Lung (tissue), 11 donors: ENCODE measurements at regions not wholly inside any gene's neighbourhood (a gene's known extent, or its start where the extent isn't known, plus 50 kb on each side); places are given as distances from the start of the nearest gene placed in this dataset.

ENCODE experiments used
- ATAC-seq: fragments of 200-7000 bp; cut with Tn5 transposase; one replicate; pipeline ENCODE4 v1.9.1; 2020; ENCODE audit warnings: moderate number of reproducible peaks; ENCODE audit not compliant: insufficient read depth, low FRiP score
- DNase-seq, 3 donors: peaks; one replicate each; pipeline ENCODE4 v3.0.0-alpha.2; 2013 to 2017
- H3K27ac ChIP-seq, 2 donors: one replicate each; pipeline ENCODE4 v1.5.1; 2013; ENCODE audit warnings: mild to moderate bottlenecking in 2 of 2, moderate library complexity in 2 of 2, control low read depth in 1 of 2, inconsistent platforms in 1 of 2, low read depth in 1 of 2, low read length in 1 of 2
- H3K27me3 ChIP-seq, 3 donors: one replicate each; pipeline ENCODE4 v1.5.1; 2013; ENCODE audit warnings: low read length in 2 of 3; ENCODE audit not compliant: control insufficient read depth in 3 of 3, insufficient read depth in 3 of 3
- H3K36me3 ChIP-seq, 4 donors: one replicate each; pipeline ENCODE4 v1.5.1; 2013; ENCODE audit warnings: low read length in 4 of 4, mild to moderate bottlenecking in 1 of 4, moderate library complexity in 1 of 4; ENCODE audit not compliant: control insufficient read depth in 4 of 4, insufficient read depth in 4 of 4
- H3K4me1 ChIP-seq, 5 donors: one replicate each; pipeline ENCODE4 v1.5.1; 2013; ENCODE audit warnings: low read length in 5 of 5, mild to moderate bottlenecking in 2 of 5, moderate library complexity in 1 of 5; ENCODE audit not compliant: control insufficient read depth in 5 of 5, insufficient read depth in 5 of 5
- H3K4me3 ChIP-seq: one replicate; pipeline ENCODE4 v1.5.1; 2013; ENCODE audit warnings: mild to moderate bottlenecking, control low read depth, moderate library complexity
- H3K9ac ChIP-seq, 2 donors: one replicate each; pipeline ENCODE4 v1.5.1; 2013; ENCODE audit warnings: low read length in 2 of 2, control low read depth in 1 of 2; ENCODE audit not compliant: insufficient read depth in 1 of 2
- H3K9me3 ChIP-seq, 4 donors: one replicate each; pipeline ENCODE4 v1.5.1; 2013; ENCODE audit warnings: low read length in 3 of 4, mild to moderate bottlenecking in 1 of 4, moderate library complexity in 1 of 4; ENCODE audit not compliant: control insufficient read depth in 4 of 4, insufficient read depth in 3 of 4
- CTCF ChIP-seq: IDR thresholded peaks from 2 replicates; pipeline ENCODE4 v1.5.1; 2012; ENCODE audit warnings: mild to moderate bottlenecking; ENCODE audit errors: control extremely low read depth, extremely low read depth
- WGBS, 2 donors: extraction: QIAGEN DNeasy Blood & Tissue Kit; methylation state at CpG; one replicate each; pipeline ENCODE4 v1.1.7; 2013; 5-methylcytosine and 5-hydroxymethylcytosine counted together
- donor health status: control.
- donor health status: control.
- donor health status: Bipolar disorder and iron deficiency.
- donor health status: healthy.
- donor health status: DM: yes; HTN: yes; CAD: no.

- Histone ChIP-seq H3K9me3 (peaks cover 0 to 6% (median 0%) of the 10 kb centered on the region in 4 donors), H3K36me3 (no peaks in the 10 kb centered on the region), H3K4me3 (no peak overlapping the region), H3K27me3 (peaks cover 0 to 3% (median 0%) of the 10 kb centered on the region in 3 donors), H3K9ac (no peak overlapping the region), H3K27ac (no peak overlapping the region), H3K4me1 (peaks cover 0 to 7% (median 5%) of the 10 kb centered on the region in 5 donors)
- TF ChIP-seq CTCF: no peak
- WGBS, 2 donors: 77 to 87% methylated on average over 5 of the region's 5 CpGs
- no peak for ATAC-seq
- no peak for DNase-seq
Measured at GRCh38 chr9:126126807-126127206, 199.8 kb upstream of the MVB12B start.

DNA sequence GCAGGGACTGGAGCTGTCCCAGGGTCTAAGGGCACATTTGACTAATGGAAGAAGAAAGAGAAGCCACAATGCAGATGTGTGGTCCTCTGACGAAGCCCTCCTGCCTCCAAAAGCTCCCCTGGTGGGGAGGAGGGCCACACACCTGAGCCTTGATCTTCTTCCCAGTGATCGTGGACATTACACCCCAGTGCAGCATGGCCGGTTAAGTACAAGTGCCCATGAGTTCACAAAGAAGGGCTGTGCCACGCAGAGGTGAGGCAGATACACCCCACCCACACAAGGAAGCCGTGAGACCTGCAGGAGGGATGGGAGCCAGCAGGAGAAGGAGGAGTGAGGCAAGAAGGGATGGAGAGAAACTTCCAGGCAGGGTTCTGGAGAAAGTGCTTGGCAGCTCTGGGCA, 199.0 kb upstream of the MVB12B start:
- H3K36me3 ChIP-seq: no peaks in the 10 kb centered on the region
- no peak overlapping the region for H3K4me3 ChIP-seq
- TF ChIP-seq CTCF: no peak
- H3K9ac ChIP-seq: no peak overlapping the region
- H3K4me1 ChIP-seq: peaks cover 0 to 7% (median 5%) of the 10 kb centered on the region in 5 donors
- DNase-seq (no peak), ATAC-seq (no peak)
- peaks cover 0 to 7% (median 1%) of the 10 kb centered on the region in 4 donors for H3K9me3 ChIP-seq
- WGBS, 2 donors: 73% methylated on average over 5 of the region's 5 CpGs
- no peak overlapping the region for H3K27ac ChIP-seq
- H3K27me3 ChIP-seq: peaks cover 0 to 3% (median 0%) of the 10 kb centered on the region in 3 donors

DNA sequence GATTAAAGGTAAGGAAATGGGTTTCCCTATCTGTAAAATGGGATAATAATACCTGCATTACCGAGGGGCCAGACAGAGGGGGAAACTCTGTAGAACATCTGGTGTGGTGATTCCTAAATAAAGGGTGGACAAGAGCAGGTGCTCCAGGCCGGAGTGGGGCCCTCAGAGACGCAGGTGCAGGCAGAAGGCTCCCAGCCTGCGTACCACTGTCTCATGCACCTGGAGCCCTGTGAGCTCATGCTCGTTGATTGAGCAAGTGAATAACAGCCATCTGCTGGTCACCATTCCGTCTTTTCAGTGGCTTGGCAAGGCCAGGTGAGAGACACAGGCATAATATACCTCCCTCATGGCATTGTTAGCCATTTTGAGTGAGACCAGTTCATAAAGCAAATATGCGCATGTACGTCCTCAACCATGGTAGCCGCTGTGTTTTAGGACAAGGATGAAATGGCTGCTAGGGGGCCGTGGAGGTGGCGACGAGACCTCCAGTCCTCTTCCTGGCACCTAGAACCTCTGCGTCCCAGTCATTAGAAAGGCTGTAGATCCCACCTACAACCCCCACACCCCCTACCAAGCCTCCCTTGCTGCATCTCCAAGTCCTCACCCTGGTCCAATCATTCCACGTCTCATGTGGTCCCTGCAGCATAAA, 198.0 kb upstream of the MVB12B start:
- H3K36me3 ChIP-seq: no peaks in the 10 kb centered on the region
- WGBS, 2 donors: 87 to 88% methylated on average over 14 of the region's 14 CpGs
- H3K4me3 ChIP-seq: no peak overlapping the region
- no peak overlapping the region for H3K9ac ChIP-seq
- no peak for TF ChIP-seq CTCF
- H3K27me3 ChIP-seq: peaks cover 0 to 3% (median 0%) of the 10 kb centered on the region in 3 donors
- H3K9me3 ChIP-seq: peaks cover 0 to 7% (median 2%) of the 10 kb centered on the region in 4 donors
- ATAC-seq: no peak
- no peak overlapping the region for H3K27ac ChIP-seq
- peaks cover 0 to 7% (median 5%) of the 10 kb centered on the region in 5 donors for H3K4me1 ChIP-seq
- DNase-seq: no peak
